Naive B cell (primary cell): ENCODE measurements at regions not wholly inside any gene's neighbourhood (a gene's known extent, or its start where the extent isn't known, plus 50 kb on each side); places are given as distances from the start of the nearest gene placed in this dataset.

Source experiments
- ATAC-seq, 2 donors: fragments of 150-1000 bp; cut with Tn5 transposase; 2 replicates each; pipeline ENCODE4 v1.10.0; 2021; ENCODE audit warnings: low read depth in 2 of 2, mild to moderate bottlenecking in 2 of 2, moderate library complexity in 2 of 2
- DNase-seq: peaks from one replicate; pipeline ENCODE4 v3.0.0; 2022
- H3K27ac Mint-ChIP-seq, 6 donors: one replicate each; pipeline ENCODE4 v1.8.0; 2020 to 2022; ENCODE audit warnings: mild to moderate bottlenecking in 6 of 6, mixed read lengths in 6 of 6, moderate library complexity in 5 of 6, inconsistent platforms in 2 of 6
- H3K27me3 Mint-ChIP-seq, 3 donors: one replicate each; pipeline ENCODE4 v1.8.0; 2021 to 2022; ENCODE audit warnings: mixed read lengths in 3 of 3, mild to moderate bottlenecking in 1 of 3
- H3K36me3 Mint-ChIP-seq, 2 donors: one replicate each; pipeline ENCODE4 v1.8.0; 2020 to 2022; ENCODE audit warnings: mixed read lengths in 2 of 2, inconsistent platforms in 1 of 2, mild to moderate bottlenecking in 1 of 2
- H3K4me1 Mint-ChIP-seq, 3 donors: one replicate each; pipeline ENCODE4 v1.8.0; 2020 to 2022; ENCODE audit warnings: mixed read lengths in 3 of 3, inconsistent platforms in 1 of 3, mild to moderate bottlenecking in 1 of 3, moderate library complexity in 1 of 3
- H3K4me3 Mint-ChIP-seq, 8 donors: one replicate each; pipeline ENCODE4 v1.8.0; 2020 to 2022; ENCODE audit warnings: mild to moderate bottlenecking in 8 of 8, mixed read lengths in 8 of 8, moderate library complexity in 8 of 8, inconsistent platforms in 2 of 8
- H3K9me3 Mint-ChIP-seq, 7 donors: one replicate each; pipeline ENCODE4 v1.8.0; 2020 to 2022; ENCODE audit warnings: mixed read lengths in 7 of 7, mild to moderate bottlenecking in 5 of 7, inconsistent platforms in 2 of 7, moderate library complexity in 1 of 7

GRCh38 chr6:18562726-18563125 lies 175.6 kb downstream of the RNF144B start:
- H3K4me1 Mint-ChIP-seq: no peaks in the 10 kb centered on the region
- DNase-seq: no peak
- peaks cover 2 to 13% (median 6%) of the 10 kb centered on the region in 7 donors for H3K9me3 Mint-ChIP-seq
- ATAC-seq: no peak
- H3K27ac Mint-ChIP-seq: no peak overlapping the region
- peaks cover 12 to 30% (median 25%) of the 10 kb centered on the region in 3 donors for H3K27me3 Mint-ChIP-seq
- no peak overlapping the region for H3K4me3 Mint-ChIP-seq
- no peaks in the 10 kb centered on the region for H3K36me3 Mint-ChIP-seq

DNA sequence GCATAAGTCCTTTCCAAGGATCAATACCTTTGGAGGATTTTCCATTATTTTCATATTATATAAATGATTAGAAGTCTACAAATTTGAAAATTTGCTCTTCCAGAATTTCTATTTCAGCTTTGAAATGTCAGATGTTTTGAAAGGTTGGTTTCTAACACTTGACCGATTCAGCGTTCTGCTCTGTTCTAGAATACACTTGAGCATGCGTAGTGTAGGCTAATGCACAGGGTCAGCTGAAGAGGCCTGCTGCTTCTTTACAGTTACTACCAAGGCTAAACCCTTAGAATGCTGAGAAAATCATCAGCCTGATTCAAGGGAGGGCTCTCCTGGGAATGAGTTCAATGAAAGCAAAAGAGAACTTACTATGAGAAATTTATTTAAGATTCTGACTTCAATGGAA lies 177.6 kb downstream of the RNF144B start:
- H3K36me3 Mint-ChIP-seq: peaks cover 0 to 6% of the 10 kb centered on the region in 2 donors

DNA sequence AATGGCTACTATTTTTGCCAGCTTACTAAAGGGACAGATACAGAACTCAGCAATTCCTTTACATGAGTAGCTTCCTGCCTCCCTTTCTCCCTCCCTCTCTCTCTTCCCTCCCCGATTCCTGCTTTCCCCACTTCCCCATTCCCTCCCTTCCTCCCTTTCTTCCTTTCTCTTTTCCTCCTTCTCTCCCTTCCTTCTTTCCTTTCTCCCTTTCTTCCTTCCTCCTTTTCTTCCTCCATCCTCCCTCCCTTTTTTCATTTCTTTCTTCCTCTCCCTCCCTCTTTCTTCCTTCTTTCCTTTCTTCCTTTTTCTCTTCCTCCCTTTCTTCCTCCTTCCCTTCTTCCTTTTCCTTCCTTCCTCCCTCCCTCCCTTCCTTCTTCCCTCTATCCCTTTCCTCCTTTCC lies 178.1 kb downstream of the RNF144B start:
- Mint-ChIP-seq H3K36me3 (peaks cover 0 to 6% of the 10 kb centered on the region in 2 donors), H3K27me3 (peaks cover 10 to 28% (median 22%) of the 10 kb centered on the region in 3 donors), H3K4me1 (no peaks in the 10 kb centered on the region), H3K9me3 (peaks cover 2 to 19% (median 5%) of the 10 kb centered on the region in 7 donors), H3K27ac (no peak overlapping the region), H3K4me3 (no peak overlapping the region)
- DNase-seq (no peak), ATAC-seq (no peak)

More for the DNA sequence above, 177.6 kb downstream of the RNF144B start:
- no peak for DNase-seq
- Mint-ChIP-seq H3K27ac (no peak overlapping the region), H3K9me3 (peaks cover 2 to 19% (median 5%) of the 10 kb centered on the region in 7 donors), H3K4me3 (no peak overlapping the region), H3K27me3 (peaks cover 10 to 28% (median 23%) of the 10 kb centered on the region in 3 donors), H3K4me1 (no peaks in the 10 kb centered on the region)
- ATAC-seq: no peak

DNA sequence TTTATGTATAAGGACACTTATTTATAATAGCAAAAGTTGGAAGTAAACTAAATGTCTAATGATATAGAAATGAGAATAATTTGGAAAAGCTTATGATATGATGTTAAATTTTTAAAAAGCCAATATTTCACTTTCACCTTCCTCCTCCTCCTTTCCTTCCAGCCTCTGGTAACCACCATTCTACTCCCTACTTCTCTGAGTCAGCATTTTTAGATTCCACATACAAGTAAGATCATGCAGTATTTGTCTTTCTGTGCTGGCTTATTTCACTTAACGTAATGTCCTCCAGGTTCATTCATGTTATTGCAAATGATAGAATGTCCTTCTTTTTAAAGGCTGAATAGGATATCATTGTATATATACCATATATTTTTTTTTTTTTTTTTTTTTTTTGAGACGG lies 180.2 kb downstream of the RNF144B start:
- peaks cover 0 to 6% of the 10 kb centered on the region in 2 donors for H3K36me3 Mint-ChIP-seq
- H3K4me3 Mint-ChIP-seq: no peak overlapping the region
- H3K27ac Mint-ChIP-seq: no peak overlapping the region
- H3K4me1 Mint-ChIP-seq: no peaks in the 10 kb centered on the region
- ATAC-seq (no peak), DNase-seq (no peak)
- peaks cover 2 to 19% (median 5%) of the 10 kb centered on the region in 7 donors for H3K9me3 Mint-ChIP-seq
- peaks cover 10 to 24% (median 23%) of the 10 kb centered on the region in 3 donors for H3K27me3 Mint-ChIP-seq

GRCh38 chr6:18577491-18577890 lies 190.3 kb downstream of the RNF144B start:
- H3K9me3 Mint-ChIP-seq: peaks cover 0 to 9% (median 1%) of the 10 kb centered on the region in 7 donors
- H3K27me3 Mint-ChIP-seq: peaks cover 13 to 35% (median 28%) of the 10 kb centered on the region in 3 donors
- H3K4me3 Mint-ChIP-seq: no peak overlapping the region
- DNase-seq (no peak), ATAC-seq (no peak)
- H3K4me1 Mint-ChIP-seq: no peaks in the 10 kb centered on the region
- no peak overlapping the region for H3K27ac Mint-ChIP-seq
- H3K36me3 Mint-ChIP-seq: no peaks in the 10 kb centered on the region

DNA sequence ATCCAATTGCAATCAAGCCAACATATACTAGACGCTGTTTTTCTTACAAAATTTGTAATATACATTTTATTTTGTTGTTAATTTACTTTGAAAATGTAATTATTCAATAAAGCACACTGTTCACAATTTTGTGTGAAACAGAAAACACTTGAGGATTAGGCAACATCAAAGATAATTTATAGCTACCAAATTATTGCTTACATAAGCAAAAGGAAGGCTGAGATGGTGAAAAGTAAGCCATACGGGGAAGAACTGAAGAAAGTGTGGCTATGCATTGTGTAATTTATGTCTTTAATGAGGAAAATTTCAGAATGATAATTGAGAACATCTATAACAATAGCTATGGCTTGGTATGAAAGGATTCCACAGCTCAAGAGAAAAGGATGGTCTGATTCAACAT lies 192.0 kb downstream of the RNF144B start:
- peaks cover 22 to 44% (median 32%) of the 10 kb centered on the region in 3 donors for H3K27me3 Mint-ChIP-seq
- H3K9me3 Mint-ChIP-seq: peaks cover 0 to 9% (median 2%) of the 10 kb centered on the region in 7 donors
- no peak for DNase-seq
- no peak overlapping the region for H3K4me3 Mint-ChIP-seq
- ATAC-seq: no peak
- no peaks in the 10 kb centered on the region for H3K36me3 Mint-ChIP-seq
- H3K4me1 Mint-ChIP-seq: no peaks in the 10 kb centered on the region
- H3K27ac Mint-ChIP-seq: no peak overlapping the region

DNA sequence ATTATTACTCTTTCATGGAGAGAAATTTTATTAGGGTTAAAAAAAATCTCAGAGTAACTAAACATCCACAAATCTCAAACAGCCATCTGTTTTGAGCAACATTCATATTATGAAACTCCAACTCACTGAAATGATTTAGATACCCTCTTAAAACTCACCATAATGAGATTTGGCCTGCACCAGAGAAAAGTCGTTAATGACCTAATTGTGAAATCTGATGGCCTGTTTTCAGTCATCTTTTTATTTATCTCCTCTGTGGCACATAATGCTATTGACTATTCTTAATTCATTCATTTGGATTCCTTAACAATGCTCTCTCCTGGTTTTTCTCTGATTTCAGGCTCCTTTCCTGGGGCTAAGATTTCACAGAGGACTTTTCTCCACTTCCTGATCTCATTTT lies 192.7 kb downstream of the RNF144B start:
- no peak for DNase-seq
- Mint-ChIP-seq H3K36me3 (no peaks in the 10 kb centered on the region), H3K4me3 (no peak overlapping the region), H3K27ac (no peak overlapping the region), H3K27me3 (peaks cover 22 to 44% (median 32%) of the 10 kb centered on the region in 3 donors), H3K4me1 (no peaks in the 10 kb centered on the region), H3K9me3 (peaks cover 0 to 5% (median 2%) of the 10 kb centered on the region in 7 donors)
- no peak for ATAC-seq

DNA sequence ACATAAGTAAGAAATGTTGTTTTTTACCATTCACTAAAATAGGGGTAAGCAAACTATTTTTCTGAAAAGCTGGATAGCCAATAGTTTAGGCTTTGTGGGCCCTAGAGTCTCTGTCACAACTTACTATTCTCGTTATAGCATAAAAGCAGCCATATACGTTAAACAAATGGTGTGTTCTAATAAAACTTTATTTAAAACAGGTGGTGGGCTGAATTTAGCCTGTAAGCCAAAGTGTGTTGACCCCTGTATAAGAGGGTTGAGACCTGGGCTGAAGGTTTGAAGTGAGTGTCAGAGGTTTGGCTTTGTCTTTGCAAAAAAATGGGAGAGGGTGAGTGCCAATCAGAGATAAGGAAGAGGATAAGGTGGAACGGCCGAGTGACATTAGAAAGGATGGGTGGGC lies 197.2 kb downstream of the RNF144B start:
- ATAC-seq: no peak
- no peak for DNase-seq
- Mint-ChIP-seq H3K27ac (no peak overlapping the region), H3K9me3 (peaks cover 0 to 4% (median 0%) of the 10 kb centered on the region in 7 donors), H3K36me3 (no peaks in the 10 kb centered on the region), H3K27me3 (peaks cover 9 to 31% (median 18%) of the 10 kb centered on the region in 3 donors), H3K4me1 (no peaks in the 10 kb centered on the region), H3K4me3 (no peak overlapping the region)

- no peaks in the 10 kb centered on the region for H3K4me1 Mint-ChIP-seq
- ATAC-seq: no peak
- no peaks in the 10 kb centered on the region for H3K36me3 Mint-ChIP-seq
Observed at GRCh38 chr6:18585032-18585573, 198.0 kb downstream of the RNF144B start.

DNA sequence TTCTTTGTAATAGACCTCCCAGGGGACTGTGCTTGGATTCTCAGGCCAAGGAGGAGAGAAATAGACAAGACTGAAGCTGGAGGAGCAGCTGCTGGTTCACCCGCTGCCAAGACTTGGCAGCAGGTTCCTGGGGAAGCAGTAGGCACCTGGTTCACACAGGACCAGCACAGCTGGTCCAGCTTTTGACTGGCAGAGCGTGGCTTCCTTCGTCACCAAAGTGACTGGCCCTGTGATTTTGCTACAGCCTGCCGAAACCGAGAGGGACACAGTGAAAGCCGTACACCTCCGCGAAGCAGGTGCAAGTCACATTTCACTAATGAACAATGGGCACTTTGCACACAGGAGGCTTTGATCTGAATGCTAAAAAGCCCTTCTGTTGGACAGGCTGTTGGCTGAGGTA lies 199.0 kb downstream of the RNF144B start:
- ATAC-seq (no peak), DNase-seq (no peak)
- H3K27ac Mint-ChIP-seq: peak overlapping the region in 1 of 6 donors; percentile 41
- H3K4me3 Mint-ChIP-seq: no peak overlapping the region
- H3K27me3 Mint-ChIP-seq: peaks cover 9 to 30% (median 20%) of the 10 kb centered on the region in 3 donors
- no peaks in the 10 kb centered on the region for H3K4me1 Mint-ChIP-seq
- H3K36me3 Mint-ChIP-seq: no peaks in the 10 kb centered on the region
- H3K9me3 Mint-ChIP-seq: peaks cover 0 to 4% (median 0%) of the 10 kb centered on the region in 7 donors

More at GRCh38 chr6:18585032-18585573, 198.0 kb downstream of the RNF144B start:
- Mint-ChIP-seq H3K9me3 (peaks cover 0 to 4% (median 0%) of the 10 kb centered on the region in 7 donors), H3K27ac (no peak overlapping the region), H3K4me3 (no peak overlapping the region), H3K27me3 (peaks cover 9 to 29% (median 19%) of the 10 kb centered on the region in 3 donors)
- DNase-seq: no peak

GRCh38 chr6:18595774-18596530 lies 208.8 kb downstream of the RNF144B start:
- ATAC-seq (peak in 1 of 2 donors; percentile 45), DNase-seq (peak; percentile 17)
- Mint-ChIP-seq H3K27ac (peak overlapping the region in 1 of 6 donors; percentile 67), H3K36me3 (no peaks in the 10 kb centered on the region), H3K27me3 (peaks cover 16 to 20% (median 16%) of the 10 kb centered on the region in 3 donors), H3K4me1 (peaks cover 3 to 4% (median 3%) of the 10 kb centered on the region in 3 donors), H3K9me3 (no peaks in the 10 kb centered on the region), H3K4me3 (no peak overlapping the region)

GRCh38 chr6:18596531-18596835 lies 209.3 kb downstream of the RNF144B start:
- Mint-ChIP-seq H3K27me3 (peaks cover 16 to 23% (median 20%) of the 10 kb centered on the region in 3 donors), H3K36me3 (no peaks in the 10 kb centered on the region), H3K4me1 (peaks cover 3 to 4% (median 3%) of the 10 kb centered on the region in 3 donors), H3K4me3 (no peak overlapping the region), H3K9me3 (no peaks in the 10 kb centered on the region), H3K27ac (peak overlapping the region in 1 of 6 donors; percentile 67)
- ATAC-seq (no peak), DNase-seq (no peak)

- Mint-ChIP-seq H3K4me1 (peaks cover 3 to 4% (median 3%) of the 10 kb centered on the region in 3 donors), H3K9me3 (no peaks in the 10 kb centered on the region), H3K36me3 (no peaks in the 10 kb centered on the region), H3K27me3 (peaks cover 17 to 23% (median 22%) of the 10 kb centered on the region in 3 donors), H3K27ac (no peak overlapping the region), H3K4me3 (no peak overlapping the region)
- no peak for ATAC-seq
- DNase-seq: no peak
Observed at GRCh38 chr6:18598551-18599264, 211.6 kb downstream of the RNF144B start.
